IPS DF 4.7 (cell line): ENCODE measurements at regions not wholly inside any gene's neighbourhood (a gene's known extent, or its start where the extent isn't known, plus 50 kb on each side); places are given as distances from the start of the nearest gene placed in this dataset.

ENCODE experiments used
- DNase-seq: peaks from one replicate; pipeline ENCODE4 v3.0.0-alpha.2; 2013; ENCODE audit warnings: low spot score; ENCODE audit errors: extremely low read depth

DNA sequence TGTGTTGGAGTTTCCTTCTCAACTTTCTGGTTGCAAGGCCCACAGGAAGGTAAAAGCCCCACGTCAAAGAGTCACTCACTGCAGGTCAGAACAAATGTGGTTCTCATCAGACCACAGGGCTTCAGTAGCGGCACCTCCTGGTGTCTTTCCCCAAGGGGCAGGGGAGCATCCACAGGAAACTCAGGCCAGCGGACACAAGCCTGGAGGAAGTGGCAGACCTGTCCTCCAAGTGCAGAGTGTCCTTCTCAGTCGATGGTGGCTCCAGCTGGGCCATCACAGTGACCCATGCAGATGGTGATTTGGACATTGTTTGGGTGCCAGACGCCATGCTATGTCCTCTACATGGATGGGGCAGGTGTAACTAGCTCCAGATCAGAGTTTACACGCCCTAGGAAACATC lies 84.9 kb downstream of the ACKR3 start:
- no peak for DNase-seq

DNA sequence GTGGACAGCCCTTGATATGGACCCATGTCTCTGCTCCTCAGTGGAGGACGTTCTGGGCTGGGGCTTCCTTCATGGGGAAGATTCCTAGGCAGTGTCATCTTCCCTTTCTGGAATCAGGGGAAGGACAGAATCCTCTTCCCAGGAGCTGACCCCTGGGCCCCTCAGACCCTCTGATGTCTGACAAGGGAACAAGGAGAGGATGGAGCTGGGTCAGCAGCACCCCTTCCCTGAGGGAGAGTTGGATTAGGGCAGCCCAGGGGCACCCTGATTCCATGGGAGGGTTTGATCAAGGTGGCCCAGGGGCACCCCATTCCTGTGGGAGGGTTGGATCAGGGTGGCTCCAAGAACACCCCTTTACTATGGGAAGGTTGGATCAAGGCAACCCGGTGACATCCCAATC lies 86.5 kb downstream of the ACKR3 start:
- DNase-seq: no peak

DNA sequence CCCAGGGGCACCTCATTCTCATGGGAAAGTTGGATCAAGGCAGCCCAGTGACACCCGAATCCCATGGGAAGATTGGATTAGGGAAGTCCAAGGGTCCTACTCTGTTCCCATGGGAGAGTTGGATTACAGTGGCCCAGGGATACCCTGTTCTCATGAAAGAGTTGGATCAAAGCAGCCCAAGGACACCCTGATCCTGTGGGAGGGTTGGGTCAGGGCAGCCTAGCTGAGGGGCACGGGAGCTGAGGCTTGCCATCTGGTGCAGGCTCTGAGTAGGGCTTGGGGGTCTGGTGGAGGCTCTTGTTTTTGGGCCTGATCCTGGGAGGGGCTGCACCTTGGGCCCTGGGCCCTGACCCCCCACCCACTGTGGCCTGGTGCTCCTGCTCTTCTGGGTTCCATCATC lies 87.1 kb downstream of the ACKR3 start:
- DNase-seq: no peak

DNA sequence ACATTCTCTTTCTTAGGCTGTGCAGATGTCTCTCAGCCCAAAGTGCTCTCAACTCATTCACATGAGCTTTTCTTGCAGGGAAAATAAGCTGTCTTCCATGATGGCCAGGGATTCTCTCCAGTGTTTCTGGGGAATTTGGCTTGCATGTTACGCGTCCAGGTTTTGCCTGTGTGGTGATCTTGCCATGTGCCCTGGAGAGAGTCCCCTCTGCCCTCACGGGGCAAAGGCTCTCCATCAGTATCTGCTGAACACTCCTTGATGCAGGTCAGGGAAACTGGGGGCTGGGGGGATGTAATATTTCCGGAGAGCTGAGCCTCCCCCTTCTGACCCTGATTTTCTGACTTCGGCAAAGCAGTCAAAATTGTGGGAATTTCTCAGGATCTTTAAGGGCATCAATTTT lies 87.6 kb downstream of the ACKR3 start:
- no peak for DNase-seq

DNA sequence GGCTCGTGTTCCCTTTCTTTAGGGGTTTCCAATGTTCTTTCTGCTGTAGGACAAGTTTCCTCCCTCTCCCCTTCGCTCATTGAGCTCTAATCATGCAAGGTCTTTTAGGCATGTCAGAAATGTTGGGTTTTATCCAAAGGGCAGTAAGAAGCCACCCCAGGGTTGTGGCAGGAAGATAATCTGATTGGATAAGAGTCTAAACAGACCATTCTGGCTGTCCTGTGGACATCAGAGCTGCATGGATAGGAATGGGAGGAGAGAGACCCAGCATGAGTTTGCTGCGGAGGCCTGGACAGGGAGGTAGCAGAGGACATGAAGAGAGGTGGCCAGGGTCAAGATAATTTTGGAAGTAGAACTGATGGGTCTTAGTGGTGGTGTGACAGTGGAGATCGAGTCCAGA lies 88.2 kb downstream of the ACKR3 start:
- DNase-seq: no peak

DNA sequence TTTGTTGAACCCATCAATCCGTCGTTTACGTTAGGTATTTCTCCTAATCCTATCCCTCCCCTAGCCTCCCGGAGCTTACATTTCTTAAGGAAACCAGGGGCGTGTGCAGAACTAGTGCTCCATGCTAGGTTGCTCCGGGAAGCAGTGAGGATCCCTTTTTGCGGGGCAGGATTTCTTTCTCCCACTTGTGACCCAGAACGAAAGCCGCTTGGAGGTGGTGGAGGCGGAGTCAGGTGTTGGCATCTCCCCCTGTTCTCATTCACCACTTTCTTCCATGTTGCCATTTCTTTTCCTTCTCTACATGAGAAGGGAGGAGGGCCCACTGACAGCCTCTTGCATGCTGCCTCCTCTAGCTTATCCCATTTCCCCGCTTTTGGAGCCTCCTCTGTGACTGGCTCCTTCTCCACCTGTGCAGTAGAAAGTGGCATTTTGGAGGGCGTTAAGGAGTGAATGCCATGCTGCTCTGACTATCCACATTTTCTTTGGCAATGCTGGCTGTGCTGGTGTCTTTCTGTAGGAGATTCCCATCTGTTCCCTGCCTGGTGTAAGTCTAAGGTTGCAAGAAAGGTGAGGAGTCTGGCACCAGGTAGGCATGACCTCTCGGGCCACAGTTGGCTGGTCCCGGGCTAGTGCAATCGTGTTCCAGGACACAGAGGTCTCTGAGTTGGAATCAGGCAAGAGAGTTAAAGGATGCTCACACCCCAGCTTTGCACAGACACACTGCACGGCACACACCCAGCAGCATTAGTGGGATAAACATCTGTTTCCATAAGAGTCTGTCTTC lies 89.5 kb downstream of the ACKR3 start:
- DNase-seq: no peak

DNA sequence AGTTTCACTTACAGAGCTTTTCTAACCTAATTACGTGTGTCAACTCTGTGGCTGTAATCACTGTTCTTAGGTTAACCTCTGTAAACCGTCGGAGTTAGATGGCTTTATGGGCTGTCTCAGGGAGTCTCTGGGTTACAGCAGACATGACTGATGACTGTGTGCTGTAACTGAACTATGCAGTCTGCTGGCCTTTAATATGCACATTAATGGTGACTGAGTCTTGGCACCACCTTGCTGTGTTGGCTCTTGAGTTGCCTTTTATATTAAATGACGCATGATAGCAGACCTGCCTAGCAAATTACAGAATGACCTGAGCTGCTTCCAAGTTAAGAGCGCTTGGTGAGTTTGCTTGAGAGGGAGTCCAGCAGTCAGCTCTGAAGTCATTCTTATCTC lies 90.1 kb downstream of the ACKR3 start:
- no peak for DNase-seq

DNA sequence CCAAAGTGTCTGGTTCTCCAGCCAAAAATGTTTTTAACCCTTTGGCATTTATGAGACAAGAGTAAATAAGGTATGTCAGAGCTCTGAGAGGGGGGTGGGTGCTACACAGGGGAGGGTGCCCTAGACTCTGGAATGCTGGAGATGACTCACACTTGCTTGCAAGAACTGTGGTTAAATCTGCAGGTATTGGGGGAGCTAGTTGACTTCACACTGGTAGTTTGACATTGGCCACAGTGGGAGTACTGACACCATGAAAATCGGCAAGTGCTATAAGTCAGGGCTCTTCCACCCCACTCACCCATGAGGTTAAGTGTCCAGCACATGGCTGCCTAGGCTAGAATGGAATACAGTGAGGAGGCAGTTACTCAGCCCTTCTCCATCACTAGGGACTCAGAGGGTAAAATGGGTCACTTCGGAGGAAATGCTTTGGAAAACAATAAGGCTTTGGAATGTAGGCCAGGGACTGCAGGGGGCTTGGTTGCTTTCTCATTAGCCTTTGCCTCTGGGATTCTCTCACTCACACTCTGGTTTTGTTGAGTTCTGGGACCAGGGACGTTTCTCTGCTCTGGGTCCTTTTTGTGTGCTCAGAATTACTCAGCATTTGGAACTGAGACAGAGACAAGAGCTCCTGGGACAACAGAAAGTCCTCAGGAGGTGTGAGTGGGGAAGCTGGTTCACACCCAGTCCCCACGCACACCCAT lies 91.6 kb downstream of the ACKR3 start:
- peak; percentile 46 for DNase-seq

DNA sequence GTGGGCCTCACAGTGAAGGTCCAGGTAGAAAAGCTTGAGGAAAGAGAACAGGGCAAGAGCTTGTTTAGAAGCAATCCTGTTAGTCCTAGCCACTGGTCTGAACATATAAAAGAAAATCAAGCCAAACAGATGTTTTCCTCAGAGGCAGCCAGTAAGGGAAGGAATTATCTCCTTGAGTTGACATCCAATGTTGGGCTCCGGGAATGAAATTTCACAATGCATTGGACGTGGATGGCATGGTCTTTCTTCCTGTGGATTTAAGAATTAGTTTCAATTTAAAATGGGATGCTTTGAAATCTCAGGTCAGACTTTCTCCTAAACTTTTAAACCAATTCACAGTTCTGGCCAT lies 92.1 kb downstream of the ACKR3 start:
- no peak for DNase-seq

DNA sequence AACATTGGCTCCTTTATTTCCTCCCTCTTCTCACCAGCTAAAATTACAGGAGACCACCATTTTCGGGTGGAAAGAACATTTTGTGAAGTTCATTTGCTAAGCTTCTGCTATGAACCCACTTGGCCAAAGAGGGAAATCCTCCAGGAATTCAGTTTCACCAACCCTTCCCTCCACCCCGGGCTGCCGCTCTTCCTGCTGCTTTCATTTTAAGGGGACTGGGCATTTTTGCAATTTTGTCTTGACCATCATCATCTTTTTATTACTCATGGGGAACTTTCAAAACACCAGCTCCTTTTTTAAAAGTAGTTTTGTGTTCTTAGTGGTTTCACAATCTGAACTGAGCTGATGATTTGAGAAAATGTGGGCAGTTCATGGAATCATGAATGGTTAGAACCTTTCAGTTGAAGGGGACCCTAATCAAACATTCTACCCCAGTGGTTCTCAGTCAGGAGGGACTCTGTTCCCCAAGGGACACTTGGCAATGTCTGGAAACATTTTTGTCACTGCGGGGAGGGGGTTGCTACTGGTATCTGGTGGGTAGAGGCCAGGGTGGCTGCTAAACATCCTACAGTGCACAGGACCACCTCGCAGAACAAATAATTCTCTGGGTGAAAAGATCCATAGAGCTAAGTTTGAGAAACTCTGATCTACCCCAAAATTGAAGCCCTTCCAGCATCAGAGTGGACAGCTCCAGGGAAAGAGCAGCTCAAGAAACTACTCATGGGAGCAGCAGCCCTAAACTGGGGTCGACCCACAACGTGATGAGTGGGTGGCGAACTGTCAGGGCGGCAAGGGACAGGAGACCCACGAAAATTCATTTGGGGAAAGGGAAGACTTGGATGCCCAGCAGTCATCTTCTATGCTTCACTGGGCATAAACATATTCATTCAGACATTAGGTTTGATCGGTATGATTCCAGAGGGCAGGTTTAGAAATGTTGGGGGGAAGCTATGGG lies 92.9 kb downstream of the ACKR3 start:
- no peak for DNase-seq

DNA sequence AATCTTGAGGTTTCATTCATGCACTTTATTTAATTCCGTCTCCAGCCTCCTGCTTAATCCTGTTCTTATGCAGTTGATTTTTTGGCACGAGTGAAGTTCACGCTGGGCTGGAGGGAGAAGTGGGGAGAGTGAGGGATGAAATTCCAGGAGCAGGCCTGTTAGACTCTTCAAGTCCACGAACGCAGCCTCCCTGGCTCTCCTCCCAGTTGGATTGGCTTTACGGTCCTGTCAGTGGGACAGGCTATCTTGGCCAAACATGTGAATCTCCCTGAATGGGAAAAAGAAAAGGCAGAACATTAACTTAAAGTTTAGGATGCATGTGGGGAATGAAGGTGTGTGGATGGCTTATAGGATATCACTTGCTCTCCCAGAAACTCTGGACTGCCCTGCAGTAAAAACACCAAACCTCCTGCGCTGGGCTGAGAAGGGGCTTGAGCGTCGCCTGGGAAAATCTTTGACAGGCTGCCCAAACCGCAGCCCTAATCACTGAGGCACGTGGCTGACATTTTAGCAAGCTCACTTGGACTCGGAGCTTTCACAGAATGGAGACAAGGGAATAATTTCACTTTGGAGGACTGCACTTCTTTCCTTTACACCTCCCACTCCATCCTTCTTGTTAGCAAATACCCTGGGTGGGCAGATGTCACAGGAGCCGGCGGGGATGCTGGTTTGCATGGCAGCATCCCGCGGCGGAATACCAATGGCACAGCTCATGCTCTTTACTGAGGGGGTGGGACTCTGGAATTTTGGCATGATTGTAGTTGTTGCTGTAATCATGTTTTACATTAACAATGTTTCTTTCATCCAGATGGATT lies 93.9 kb downstream of the ACKR3 start:
- DNase-seq: no peak

DNA sequence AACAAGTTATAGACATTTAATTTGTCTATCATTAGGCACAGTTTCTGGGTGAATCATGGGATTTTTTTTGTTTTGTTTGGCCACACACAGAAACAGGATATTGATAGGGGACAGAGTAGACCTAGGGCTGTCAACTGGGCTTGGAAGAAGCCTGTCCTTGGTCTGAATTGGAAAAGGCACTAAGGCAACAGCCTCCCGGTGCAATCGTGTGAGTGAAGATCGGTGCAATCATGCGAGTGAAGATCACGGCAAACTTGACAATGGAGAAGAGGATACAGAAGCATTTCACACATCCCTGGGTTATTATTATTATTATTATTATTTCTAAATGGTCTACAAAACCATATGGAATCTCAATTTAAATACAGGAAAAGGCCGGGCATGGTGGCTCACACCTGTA lies 94.5 kb downstream of the ACKR3 start:
- no peak for DNase-seq

DNA sequence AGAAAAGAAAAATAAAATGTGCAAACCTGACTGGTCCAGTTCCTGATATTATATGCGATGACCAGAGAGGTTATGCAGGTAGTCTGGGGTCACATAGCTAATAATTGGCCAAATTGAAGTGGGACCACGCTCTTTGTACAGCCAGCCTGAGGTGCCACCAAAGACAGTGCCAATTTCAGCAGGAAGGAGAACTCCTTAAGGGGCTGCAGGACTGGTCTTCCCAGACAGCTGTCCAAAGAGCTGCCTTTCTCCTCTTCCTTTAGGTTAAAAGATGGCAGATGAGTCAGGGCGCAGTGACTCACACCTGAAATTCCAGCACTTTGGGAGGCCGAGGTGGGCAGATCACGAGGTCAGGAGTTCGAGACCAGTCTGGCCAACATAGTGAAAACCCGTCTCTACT lies 95.5 kb downstream of the ACKR3 start:
- DNase-seq: no peak

DNA sequence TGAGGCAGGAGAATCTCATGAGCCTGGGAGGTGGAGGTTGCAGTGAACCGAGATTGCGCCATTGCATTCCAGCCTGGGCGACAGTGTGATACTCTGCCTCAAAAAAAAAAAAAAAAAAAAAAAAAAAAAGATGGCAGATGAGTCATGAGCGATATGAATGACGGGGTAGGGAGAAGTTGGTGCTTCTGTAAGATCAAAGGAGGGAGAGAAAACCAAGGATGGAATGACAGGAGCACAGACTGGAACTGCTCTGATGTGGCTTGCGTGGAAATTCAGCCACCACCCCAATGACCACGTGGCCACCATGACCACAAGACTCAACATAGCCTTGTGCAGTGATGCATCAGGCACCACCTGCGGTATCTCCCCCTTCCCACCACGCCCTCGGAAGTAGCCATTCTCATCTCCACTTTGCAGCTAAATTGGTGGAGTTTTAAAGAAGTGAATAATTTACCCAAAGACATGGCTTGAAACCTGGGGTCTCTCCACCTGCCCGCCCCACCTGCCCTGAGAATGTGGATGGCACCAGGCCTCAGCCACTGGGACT lies 96.0 kb downstream of the ACKR3 start:
- DNase-seq: no peak

DNA sequence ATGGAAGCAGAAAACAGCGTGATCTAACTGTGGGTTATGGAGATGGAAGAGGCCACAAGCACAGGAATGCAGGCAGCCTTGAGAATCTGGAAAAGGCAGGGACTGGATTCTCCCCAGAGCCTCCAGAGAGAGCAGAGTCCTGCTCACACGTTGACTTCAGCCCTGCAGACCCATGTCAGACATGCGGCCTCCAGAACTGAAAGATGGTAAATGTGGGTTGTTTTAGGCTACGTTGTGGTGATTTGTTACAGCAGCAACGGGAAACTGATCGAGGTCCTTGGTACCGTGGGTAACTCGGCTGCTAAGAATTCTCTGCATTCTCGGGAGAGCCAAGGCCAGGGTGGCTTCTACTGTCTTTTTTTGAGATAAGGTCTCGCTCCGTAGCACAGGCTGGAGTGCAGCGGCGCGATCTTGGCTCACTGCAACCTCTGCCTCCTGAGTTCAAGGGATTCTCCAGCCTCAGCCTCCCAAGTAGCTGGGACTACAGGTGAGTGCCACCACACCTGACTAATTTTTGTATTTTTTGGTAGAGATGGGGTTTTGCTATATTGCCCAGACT lies 97.1 kb downstream of the ACKR3 start:
- no peak for DNase-seq

DNA sequence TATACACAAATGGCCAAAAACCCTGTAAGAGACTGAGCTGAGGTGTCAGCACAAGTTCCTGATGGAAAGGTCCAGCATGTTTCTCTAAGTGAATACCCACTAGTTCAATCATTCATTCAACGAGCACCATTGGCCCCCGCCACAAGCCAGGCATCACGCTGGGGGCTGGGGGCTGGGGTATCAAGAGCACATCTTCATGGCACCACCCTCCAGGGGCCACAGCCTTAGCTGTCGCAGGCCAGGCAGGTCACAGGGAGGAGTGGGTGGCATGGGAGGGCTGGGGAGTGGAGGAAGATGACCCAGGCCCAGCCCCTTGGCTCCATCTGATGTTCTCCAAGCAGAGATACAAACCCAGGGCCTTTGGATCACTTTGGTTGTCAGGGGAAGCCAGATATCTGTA lies 97.9 kb downstream of the ACKR3 start:
- DNase-seq: no peak

DNA sequence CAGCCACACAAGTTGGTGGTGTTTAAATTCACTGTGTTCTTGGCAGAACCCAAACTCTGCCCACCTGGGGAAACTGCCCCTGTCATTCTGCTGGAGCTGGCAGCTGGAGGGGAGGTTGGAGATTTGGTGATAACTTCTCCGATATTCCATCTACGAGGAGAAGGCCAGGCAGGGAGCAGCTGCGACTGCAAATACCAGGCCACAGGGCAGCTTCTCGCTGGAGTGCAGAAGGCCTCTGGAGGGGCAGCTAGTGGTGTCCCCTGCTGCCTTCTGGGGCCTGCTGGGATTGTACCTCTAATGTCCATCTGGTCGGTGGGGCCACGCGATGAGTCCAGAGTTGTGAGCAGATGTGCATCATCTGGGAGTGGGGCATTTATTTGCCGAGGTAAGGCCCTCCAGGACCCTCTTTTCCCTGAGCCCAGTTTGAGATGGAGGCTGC lies 98.9 kb downstream of the ACKR3 start:
- DNase-seq: no peak

DNA sequence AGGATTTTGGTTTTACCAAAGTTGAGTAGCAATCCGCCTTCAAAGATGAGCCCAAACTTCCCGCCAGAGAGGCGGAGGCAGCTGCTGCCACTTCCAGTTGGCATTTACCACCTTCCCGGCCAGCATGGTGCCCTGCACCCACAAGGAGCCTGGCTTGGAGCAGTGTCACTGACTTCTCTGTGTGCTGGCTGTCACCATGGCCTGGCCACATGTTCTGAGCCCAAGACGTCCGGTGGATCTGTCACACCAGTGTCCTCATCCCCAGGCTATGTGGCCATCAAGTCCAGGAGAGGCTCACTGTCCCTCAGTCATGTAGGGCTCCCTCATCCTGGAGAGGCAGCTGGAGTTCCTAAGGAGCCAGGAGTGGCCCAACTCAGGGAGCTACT lies 100.6 kb downstream of the ACKR3 start:
- no peak for DNase-seq

DNA sequence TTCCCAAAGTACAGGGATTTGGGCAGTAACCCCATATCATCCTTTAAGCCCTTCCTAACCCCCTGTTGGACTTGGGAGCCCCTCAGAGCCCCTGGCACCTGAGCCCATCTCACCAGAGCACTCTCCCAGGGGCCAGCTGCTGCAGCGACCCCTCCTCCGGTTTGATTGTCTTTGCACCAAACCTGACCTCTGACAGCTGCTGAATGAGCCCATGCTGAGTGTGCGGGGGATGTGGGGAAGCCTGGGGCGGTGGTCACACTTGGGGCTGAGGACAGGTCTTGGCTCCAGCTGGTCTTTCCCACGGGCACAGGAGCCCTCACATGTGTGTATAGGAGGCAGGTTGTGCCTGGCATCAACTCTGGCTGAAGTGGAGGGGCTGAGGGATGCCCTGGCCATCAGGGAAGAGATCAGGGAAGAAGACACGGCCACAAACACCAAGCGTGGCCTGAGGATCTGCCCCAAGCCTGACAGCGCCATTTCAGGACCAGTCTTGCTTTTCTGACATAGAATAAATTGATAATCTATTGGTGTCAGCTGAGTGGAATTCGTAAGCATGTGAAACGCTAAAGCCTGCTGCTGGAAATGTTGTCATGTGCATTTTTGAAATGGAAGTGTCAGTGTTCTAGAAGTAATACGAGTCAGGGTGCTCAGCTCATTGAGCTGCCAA lies 102.4 kb downstream of the ACKR3 start:
- no peak for DNase-seq

DNA sequence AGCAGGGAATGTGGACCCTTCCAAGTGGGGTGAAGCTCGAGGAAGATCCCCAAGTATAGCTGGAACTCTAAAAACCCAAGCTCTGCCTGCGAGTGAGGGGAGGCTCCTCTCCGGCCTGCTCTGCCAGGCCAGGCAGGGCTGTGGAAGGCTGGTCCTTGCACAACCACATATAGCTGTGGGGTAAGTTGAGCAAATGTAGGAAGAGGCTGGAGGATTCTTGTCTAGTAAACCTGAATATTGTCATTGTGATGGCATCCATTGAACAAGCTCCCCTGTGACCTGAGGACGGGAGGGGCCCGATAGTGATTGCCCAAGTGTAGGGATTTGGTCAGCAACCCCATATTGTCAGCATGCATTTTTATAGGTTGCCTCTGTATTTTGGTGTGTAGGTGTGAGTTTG lies 103.0 kb downstream of the ACKR3 start:
- DNase-seq: no peak
